Spleen (tissue), 7 donors: ENCODE measurements at regions not wholly inside any gene's neighbourhood (a gene's known extent, or its start where the extent isn't known, plus 50 kb on each side); places are given as distances from the start of the nearest gene placed in this dataset.

Source experiments
- CTCF ChIP-seq, 11 experiments: fragments of 200-600 bp in 7 of 11; fragments of 450-650 bp in 4 of 11; sonication (generic) in 4 of 11; IDR thresholded peaks in 8 of 11; conservative IDR thresholded peaks in 3 of 11; 1 replicate in 7 of 11; 2 replicates in 4 of 11; pipeline versions ENCODE4 v1.4.0 to v1.8.0; 2016 to 2021; ENCODE audit warnings: antibody characterized with exemption in 11 of 11, inconsistent platforms in 4 of 11, mild to moderate bottlenecking in 1 of 11
- POLR2AphosphoS5 ChIP-seq, 3 donors: sonication (generic); formaldehyde crosslinking; IDR thresholded peaks; one replicate each; pipeline ENCODE4 v1.5.1; 2017; ENCODE audit warnings: antibody characterized with exemption in 3 of 3
- donor health status: DM: no; HTN: no; CAD: no; lungs with moderate emphysema.
- donor health status: DM: no; HTN: no; CAD: no.
- donor health status: DM: no; HTN: no; CAD: no.

DNA sequence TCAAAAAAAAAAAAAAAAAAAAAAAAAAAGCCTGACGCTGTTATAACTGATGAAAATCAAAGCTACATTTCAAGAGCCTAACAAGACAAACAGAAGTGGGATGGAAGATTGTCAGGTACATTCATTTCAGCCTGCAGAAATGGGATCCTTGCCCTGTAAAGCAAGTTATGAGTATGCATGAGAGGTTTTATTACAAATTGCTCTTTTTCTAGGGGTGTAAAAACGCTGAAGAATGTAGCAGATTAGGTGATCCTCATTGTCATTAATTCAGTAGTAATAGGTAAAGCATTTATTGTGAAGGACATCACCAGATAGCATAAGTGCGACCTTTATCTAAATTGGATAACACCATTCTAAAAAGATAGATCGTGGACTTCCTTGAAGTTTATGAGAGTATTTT is 208.3 kb downstream of the KCNJ2 start:
- TF ChIP-seq CTCF (IDR thresholded peaks at IDR 0.05 in 8 of 11, conservative IDR thresholded peaks at IDR 0.05 in 3 of 11) (no peak), POLR2AphosphoS5 (IDR thresholded peaks at IDR 0.05) (no peak)
